ENCODE measurements at regions not wholly inside any gene's neighbourhood (a gene's known extent, or its start where the extent isn't known, plus 50 kb on each side); places are given as distances from the start of the nearest gene placed in this dataset.

- TF ChIP-seq, protein P1, sequence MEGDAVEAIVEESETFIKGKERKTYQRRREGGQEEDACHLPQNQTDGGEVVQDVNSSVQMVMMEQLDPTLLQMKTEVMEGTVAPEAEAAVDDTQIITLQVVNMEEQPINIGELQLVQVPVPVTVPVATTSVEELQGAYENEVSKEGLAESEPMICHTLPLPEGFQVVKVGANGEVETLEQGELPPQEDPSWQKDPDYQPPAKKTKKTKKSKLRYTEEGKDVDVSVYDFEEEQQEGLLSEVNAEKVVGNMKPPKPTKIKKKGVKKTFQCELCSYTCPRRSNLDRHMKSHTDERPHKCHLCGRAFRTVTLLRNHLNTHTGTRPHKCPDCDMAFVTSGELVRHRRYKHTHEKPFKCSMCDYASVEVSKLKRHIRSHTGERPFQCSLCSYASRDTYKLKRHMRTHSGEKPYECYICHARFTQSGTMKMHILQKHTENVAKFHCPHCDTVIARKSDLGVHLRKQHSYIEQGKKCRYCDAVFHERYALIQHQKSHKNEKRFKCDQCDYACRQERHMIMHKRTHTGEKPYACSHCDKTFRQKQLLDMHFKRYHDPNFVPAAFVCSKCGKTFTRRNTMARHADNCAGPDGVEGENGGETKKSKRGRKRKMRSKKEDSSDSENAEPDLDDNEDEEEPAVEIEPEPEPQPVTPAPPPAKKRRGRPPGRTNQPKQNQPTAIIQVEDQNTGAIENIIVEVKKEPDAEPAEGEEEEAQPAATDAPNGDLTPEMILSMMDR (IDR thresholded peaks at IDR 0.05) = no peak
- TF ChIP-seq POLR2A (IDR thresholded peaks at IDR 0.05; ENCODE audit: low read depth) = no peak
- no peak for TF ChIP-seq POLR2AphosphoS5 (IDR thresholded peaks at IDR 0.05)
- TF ChIP-seq EP300 (IDR thresholded peaks at IDR 0.05) = no peak
These were observed 110.1 kb downstream of the ERMARD start for GRCh38 chr6:169861431-169862042.

Data from esophagus muscularis mucosa (tissue), 4 donors.